NCI-H2227 (cell line): ENCODE measurements at regions not wholly inside any gene's neighbourhood (a gene's known extent, or its start where the extent isn't known, plus 50 kb on each side); places are given as distances from the start of the nearest gene placed in this dataset.
"Not testable (repeated sequence)": the region's sequence is repeated elsewhere in the genome, so short reads cannot be mapped to it uniquely, and the experiment has no call there.

Experiments used
- DNase-seq: peaks from one replicate; lab custom pipeline; 2025; ENCODE audit not compliant: unreplicated experiment; lab: John Stamatoyannopoulos, UW

GRCh38 chr1:224529844-224530243, 86.3 kb upstream of the CNIH3 start:
- DNase-seq, result no peak

DNA sequence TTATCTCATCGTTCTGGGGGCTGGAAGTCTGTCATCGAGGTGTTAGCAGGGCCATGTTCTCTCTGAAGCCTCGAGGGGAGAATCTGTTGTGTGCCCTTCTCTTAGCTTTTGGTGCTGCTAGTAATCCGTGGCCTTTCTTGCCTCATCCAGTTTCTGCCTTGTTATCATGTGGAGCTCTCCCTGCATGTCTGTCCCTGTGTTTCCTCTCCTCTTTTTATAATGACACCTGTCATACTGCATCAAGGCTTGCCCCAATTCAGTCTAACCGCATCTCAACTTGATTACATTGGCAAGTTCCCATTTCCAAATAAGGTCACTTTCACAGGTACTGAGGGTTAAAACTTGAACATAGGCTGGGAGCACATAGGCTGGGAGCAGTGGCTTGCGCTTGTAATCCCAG, 82.6 kb upstream of the CNIH3 start:
- no peak for DNase-seq

DNA sequence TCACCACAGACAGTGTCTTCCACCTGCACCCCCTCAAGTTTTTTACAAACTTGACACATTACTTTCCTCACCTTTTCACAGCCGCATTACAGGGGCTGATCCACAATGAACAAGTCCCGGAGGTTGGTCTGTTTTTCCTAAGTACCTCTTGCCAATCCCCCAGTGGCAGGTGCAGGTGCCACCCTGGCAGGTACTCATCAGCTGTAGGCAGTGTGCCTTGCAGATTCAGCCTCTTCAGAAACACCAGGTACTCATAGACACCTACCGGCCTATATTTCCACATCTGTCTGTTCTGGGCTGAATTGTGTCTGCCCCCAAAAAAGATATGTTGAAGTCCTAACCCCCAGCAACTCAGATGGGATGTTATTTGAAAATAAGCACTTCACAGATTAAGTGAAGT, 81.4 kb upstream of the CNIH3 start:
- DNase-seq, result no peak

- DNase-seq, result no peak
These were observed 80.5 kb upstream of the CNIH3 start for GRCh38 chr1:224535641-224536040.

GRCh38 chr1:224539971-224540370, 76.1 kb upstream of the CNIH3 start:
- DNase-seq, result no peak

DNA sequence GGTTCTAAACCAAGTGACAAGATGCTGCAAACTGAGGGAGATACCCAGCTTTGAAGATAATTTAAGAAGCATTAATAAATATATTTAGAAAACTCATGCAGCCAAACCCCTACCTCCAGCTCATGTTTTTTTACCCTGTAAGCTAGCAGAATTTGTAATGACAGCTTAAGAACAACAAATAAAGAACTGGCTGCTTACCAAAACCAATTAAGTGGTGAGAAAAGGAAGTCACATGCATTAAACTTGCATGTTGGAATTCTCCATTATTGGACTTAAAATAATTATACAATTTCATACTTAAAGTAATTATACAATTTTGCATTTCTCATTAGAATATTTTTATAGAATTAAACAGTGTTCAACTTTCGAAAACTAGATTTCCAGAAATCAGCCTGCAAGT, 75.6 kb upstream of the CNIH3 start:
- no peak for DNase-seq

DNA sequence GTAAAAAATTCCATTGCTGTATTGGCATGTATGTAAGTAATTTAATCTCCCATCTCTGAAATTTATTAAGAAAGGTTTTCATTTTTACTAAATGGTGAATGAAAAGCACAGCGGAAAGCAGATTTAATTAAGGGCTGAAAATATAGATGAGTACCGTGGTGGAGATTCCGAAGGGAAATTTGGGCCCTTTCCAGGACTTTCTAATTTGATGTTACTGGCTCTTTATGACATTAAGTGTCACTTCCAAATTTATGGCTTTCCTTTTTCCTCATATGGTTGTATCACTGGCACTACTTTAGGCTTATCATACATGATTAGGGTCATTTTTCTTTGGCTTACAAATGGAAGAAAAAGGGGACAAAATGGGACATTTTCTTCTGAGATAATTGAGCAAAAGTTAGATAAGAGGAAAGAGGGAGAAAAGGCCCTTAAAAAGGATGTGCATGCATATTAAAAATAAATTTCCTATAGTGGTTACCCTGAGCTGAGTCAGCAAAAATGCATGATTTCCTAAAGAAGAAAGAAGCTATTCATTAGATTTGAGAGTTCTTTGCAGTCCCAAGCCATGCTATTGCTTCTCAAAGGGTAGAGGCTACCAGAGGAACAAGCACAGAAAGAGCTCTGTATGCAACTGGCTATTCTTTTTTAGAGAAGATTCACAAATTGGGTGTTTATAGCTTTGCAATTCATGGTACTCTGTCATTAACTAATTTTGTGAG, 74.9 kb upstream of the CNIH3 start:
- DNase-seq, result no peak

GRCh38 chr1:224541901-224542630, 74.1 kb upstream of the CNIH3 start:
- DNase-seq, result no peak

DNA sequence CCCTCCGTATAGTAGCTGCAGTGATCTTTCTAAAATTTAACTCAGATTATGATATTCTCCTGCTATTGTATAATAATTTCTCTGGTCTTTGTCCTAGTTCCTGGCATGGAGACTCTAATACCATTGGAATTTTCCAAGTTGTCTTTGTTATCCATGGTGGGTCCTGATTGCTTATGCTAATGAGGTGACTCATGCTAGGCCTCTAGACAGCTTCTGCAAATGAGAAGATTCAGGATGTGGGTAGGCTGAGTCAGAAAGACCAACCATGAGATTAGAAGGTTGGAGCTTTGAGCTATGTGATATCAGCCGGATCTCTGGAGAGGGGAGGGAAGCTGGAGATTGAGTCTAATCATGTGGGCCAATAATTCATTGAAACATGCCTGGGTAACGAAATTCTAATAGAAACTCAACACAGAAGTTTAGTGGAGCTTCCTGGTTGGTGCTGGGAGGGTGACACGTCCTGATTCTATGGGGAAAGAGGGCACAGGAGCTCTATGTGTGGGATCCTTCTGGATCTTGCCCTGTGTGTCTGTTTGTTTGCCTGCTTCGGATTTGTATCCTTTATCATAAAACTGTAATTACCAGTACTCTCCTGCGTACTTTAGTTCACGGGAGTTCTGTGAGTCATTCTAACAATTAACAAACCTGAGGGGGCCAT, 73.2 kb upstream of the CNIH3 start:
- no peak for DNase-seq

- DNase-seq, result no peak
These were observed 72.7 kb upstream of the CNIH3 start for GRCh38 chr1:224543453-224543852.

GRCh38 chr1:224544346-224545110, 71.6 kb upstream of the CNIH3 start:
- DNase-seq, result no peak

DNA sequence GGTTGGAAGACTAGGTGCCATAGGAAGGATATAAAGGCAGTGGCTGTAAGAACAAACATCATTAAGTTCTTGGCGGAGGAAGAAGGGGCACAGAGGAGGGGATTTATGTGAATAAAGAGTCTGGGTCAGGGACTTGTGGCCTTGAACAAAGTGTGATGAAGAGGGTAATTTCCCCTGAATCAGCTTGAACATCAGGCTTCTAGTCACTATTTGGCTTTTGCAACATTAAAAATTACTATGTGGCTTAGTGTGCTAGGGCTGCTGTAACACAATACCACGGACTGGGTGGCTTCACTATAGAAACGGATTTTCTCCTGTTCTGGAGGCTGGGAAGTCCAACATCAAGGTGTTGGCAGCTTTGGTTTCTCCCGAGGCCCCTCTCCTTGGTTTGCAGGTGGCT, 70.5 kb upstream of the CNIH3 start:
- no peak for DNase-seq

- no peak for DNase-seq
These were observed 67.4 kb upstream of the CNIH3 start for GRCh38 chr1:224548676-224549075.

- DNase-seq, result not testable (repeated sequence)
These were observed 64.9 kb upstream of the CNIH3 start for GRCh38 chr1:224551189-224551588.

DNA sequence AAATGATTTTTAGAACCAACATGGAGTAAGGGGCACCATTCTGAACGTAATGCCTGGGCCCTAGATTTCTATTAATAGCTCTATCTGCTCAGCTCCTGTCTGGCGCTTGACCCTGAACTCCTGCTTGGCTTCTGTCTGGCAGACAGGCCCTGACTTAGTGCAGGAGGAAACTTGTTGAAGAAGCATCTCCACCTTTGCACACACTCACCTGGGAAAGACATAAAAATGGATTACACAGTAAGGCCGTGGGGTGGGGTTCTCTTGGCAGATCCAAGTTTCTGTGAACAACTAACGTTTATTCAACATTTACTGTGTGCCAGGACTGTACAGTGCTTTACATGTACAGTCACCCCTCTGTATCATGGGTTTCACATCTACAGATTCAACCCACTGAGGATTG, 62.1 kb upstream of the CNIH3 start:
- DNase-seq, result no peak

GRCh38 chr1:224554620-224555259, 61.4 kb upstream of the CNIH3 start:
- no peak for DNase-seq

DNA sequence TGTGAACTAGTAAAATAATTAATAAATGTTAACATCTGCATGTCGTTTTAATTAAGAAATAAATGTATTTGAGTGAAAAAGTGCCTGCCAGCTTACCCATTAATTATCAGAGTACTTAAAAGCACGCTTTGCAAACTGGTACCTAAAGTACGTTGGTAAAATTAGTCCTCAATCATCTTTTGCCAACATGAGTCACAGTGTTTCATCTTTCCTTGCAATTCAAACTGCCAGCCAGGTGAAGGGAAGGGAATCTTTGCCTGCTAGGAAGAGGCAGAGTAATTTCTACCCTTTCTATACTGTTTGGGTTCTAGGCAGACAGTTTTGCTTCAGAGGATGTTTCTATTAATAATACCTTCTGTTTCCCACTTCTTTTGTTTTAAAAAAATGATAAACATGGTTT, 57.2 kb upstream of the CNIH3 start:
- no peak for DNase-seq

DNA sequence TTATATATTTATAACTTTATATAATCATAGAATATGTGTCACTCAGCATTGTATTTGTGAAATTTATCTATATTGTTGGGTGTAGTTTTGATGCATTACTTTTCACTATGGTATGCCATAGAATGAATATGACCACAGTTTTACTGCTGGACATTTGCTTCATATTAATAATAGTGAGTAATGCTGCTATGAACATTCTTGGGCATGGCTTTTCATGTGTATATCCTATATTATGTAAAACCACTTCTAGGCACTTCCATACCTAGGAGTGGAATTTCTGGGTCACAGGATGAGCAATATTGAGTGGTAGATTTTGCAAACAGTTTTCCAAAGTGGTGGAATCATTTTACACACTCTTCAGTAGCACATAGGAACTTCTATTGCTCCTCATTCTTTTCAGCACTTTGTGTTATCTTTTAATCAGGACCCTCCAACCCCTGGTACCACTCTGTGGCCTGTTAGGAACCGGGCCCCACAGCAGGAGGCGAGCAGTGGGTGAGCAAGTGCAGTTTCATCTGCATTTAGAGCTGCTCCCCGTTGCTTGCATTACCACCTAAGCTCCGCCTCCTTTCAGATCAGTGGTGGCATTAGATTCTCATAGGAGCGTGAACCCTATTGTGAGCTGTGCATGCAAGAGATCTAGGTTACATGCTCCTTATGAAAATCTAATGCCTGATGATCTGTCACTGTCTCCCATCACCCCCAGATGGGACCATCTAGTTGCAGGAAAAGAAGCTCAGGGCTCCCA, 56.0 kb upstream of the CNIH3 start:
- no peak for DNase-seq

DNA sequence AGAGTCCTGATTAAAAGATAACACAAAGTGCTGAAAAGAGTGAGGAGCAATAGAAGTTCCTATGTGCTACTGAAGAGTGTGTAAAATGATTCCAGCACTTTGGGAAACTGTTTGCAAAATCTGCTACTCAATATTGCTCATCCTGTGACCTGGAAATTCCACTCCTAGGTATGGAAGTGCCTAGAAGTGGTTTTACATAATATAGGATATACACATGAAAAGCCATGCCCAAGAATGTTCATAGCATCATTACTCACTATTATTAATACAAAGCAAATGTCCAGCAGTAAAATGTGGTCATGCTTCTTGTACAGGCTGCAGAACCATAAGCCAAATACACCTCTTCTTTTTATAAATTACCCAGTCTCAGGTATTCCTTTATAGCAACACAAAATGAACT, 53.2 kb upstream of the CNIH3 start:
- not testable (repeated sequence) for DNase-seq

- DNase-seq, result no peak
These were observed 52.5 kb upstream of the CNIH3 start for GRCh38 chr1:224563666-224564065.
